ENCODE measurements at regions not wholly inside any gene's neighbourhood (a gene's known extent, or its start where the extent isn't known, plus 50 kb on each side); places are given as distances from the start of the nearest gene placed in this dataset.

DNA sequence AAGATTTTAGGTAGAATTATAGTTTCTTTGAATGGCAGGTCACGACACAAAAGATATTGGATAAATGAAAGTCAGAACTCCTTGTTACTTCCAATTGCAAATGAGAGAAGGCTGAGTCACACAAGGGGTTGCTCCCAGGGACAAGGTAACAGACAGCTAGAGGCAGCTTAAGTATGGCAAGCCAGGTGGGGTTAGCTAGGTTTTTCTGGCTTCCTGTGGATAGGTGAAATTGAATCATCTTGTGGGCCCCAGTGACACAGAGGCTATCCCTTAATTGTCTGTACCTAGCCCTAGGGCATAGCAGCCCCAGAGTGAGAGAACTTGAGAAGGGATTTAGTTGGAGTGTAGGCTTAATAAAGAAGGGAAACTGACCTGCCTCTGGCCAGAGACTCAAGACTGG lies 407.7 kb upstream of the SLC8A1 start:
- TF ChIP-seq, protein P1, sequence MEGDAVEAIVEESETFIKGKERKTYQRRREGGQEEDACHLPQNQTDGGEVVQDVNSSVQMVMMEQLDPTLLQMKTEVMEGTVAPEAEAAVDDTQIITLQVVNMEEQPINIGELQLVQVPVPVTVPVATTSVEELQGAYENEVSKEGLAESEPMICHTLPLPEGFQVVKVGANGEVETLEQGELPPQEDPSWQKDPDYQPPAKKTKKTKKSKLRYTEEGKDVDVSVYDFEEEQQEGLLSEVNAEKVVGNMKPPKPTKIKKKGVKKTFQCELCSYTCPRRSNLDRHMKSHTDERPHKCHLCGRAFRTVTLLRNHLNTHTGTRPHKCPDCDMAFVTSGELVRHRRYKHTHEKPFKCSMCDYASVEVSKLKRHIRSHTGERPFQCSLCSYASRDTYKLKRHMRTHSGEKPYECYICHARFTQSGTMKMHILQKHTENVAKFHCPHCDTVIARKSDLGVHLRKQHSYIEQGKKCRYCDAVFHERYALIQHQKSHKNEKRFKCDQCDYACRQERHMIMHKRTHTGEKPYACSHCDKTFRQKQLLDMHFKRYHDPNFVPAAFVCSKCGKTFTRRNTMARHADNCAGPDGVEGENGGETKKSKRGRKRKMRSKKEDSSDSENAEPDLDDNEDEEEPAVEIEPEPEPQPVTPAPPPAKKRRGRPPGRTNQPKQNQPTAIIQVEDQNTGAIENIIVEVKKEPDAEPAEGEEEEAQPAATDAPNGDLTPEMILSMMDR (conservative IDR thresholded peaks at IDR 0.05; ENCODE audit: low read depth, low read length) = no peak
- no peak overlapping the region for H3K27ac ChIP-seq
- no peak overlapping the region for H3K4me2 ChIP-seq
- H3K79me2 ChIP-seq (ENCODE audit: insufficient read depth, low read depth) = no peaks in the 10 kb centered on the region
- H3K4me1 ChIP-seq (ENCODE audit: low read depth, poor library complexity, severe bottlenecking) = no peaks in the 10 kb centered on the region
- no peak overlapping the region for H2AFZ ChIP-seq (ENCODE audit: low read depth)
- no peaks in the 10 kb centered on the region for H3K36me3 ChIP-seq (ENCODE audit: insufficient read depth)
- no peak overlapping the region for H3K4me3 ChIP-seq (IDR thresholded peaks at IDR 0.05; ENCODE audit: insufficient read depth, low read depth, low read length)
- no peak overlapping the region for H3K9ac ChIP-seq
- H3K27me3 ChIP-seq (ENCODE audit: insufficient read depth, low read depth) = no peaks in the 10 kb centered on the region
- no peaks in the 10 kb centered on the region for H4K20me1 ChIP-seq (ENCODE audit: insufficient read depth)

DNA sequence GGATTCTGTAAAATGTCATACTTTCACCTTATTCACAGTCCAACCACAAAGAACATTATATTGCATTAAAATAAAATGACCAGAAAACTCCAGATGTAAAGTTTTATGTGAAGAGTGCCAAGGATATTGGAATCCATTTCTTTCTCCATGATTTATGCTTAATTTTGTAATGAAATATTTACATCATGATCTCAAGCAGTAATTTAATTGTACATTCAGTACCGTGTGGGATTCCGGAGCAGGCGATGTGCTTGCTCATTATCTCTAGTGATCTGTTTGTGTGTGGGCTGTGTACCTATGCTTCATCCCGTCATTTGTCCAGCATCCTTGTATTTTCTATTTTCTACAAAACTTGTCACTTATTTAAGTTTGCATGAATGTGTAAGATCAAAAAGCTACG lies 415.9 kb upstream of the SLC8A1 start:
- TF ChIP-seq, protein P1 (conservative IDR thresholded peaks at IDR 0.05; ENCODE audit: low read depth, low read length) = no peak
- Histone ChIP-seq H2AFZ (ENCODE audit: low read depth) (no peak overlapping the region), H3K4me3 (IDR thresholded peaks at IDR 0.05; ENCODE audit: insufficient read depth, low read depth, low read length) (no peak overlapping the region), H3K4me2 (no peak overlapping the region), H3K27me3 (ENCODE audit: insufficient read depth, low read depth) (no peaks in the 10 kb centered on the region), H3K27ac (no peak overlapping the region), H3K79me2 (ENCODE audit: insufficient read depth, low read depth) (no peaks in the 10 kb centered on the region), H3K4me1 (ENCODE audit: low read depth, poor library complexity, severe bottlenecking) (no peaks in the 10 kb centered on the region), H3K36me3 (ENCODE audit: insufficient read depth) (no peaks in the 10 kb centered on the region), H4K20me1 (ENCODE audit: insufficient read depth) (no peaks in the 10 kb centered on the region), H3K9ac (no peak overlapping the region)

DNA sequence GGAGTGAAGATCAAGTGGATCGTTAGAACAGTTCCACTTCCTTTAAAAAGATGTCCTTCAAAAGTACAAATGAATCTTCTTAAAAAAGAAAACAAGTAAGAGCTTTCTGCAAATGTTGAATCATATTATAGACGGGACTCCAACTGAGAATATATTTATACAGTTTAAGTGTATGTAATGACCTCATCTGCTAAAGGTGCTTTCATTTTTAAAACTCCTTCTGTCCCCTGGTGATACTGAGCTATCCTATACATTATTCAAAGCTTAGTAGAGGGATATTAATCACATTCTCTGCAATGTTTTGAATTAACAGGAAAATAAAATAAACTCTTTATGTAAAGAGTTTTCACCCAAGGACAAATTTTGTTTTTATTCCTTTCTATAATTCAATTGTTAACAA lies 420.7 kb upstream of the SLC8A1 start:
- TF ChIP-seq, protein P1 (conservative IDR thresholded peaks at IDR 0.05; ENCODE audit: low read depth, low read length) = no peak
- Histone ChIP-seq H3K79me2 (ENCODE audit: insufficient read depth, low read depth) (no peaks in the 10 kb centered on the region), H3K4me2 (no peak overlapping the region), H2AFZ (ENCODE audit: low read depth) (no peak overlapping the region), H4K20me1 (ENCODE audit: insufficient read depth) (no peaks in the 10 kb centered on the region), H3K9ac (no peak overlapping the region), H3K4me1 (ENCODE audit: low read depth, poor library complexity, severe bottlenecking) (no peaks in the 10 kb centered on the region), H3K27ac (no peak overlapping the region), H3K36me3 (ENCODE audit: insufficient read depth) (no peaks in the 10 kb centered on the region), H3K27me3 (ENCODE audit: insufficient read depth, low read depth) (no peaks in the 10 kb centered on the region), H3K4me3 (IDR thresholded peaks at IDR 0.05; ENCODE audit: insufficient read depth, low read depth, low read length) (no peak overlapping the region)

DNA sequence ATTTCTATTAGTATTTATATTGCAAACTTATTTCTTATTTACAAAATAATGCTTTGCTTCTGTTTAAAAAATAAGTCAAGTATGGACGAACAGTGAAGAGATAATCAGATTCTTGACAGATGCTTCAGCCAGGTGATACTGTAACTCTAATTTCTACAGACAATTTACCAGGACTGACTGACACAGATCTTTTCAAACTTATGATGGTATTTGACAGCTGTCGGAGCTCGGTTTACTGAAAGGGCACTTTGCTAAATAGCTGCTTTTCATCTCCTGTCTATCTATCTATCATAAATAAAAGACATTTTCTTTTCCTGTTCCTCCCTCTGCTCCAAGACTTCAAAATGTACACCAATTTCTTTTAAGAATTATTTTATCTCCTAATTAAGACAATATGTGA lies 422.5 kb upstream of the SLC8A1 start:
- Histone ChIP-seq H3K4me3 (IDR thresholded peaks at IDR 0.05; ENCODE audit: insufficient read depth, low read depth, low read length) (no peak overlapping the region), H3K27ac (no peak overlapping the region), H3K9ac (no peak overlapping the region), H3K36me3 (ENCODE audit: insufficient read depth) (no peaks in the 10 kb centered on the region), H3K4me2 (no peak overlapping the region), H4K20me1 (ENCODE audit: insufficient read depth) (no peaks in the 10 kb centered on the region), H3K79me2 (ENCODE audit: insufficient read depth, low read depth) (no peaks in the 10 kb centered on the region), H3K4me1 (ENCODE audit: low read depth, poor library complexity, severe bottlenecking) (no peaks in the 10 kb centered on the region), H2AFZ (ENCODE audit: low read depth) (no peak overlapping the region), H3K27me3 (ENCODE audit: insufficient read depth, low read depth) (no peaks in the 10 kb centered on the region)
- TF ChIP-seq, protein P1 (conservative IDR thresholded peaks at IDR 0.05; ENCODE audit: low read depth, low read length) = no peak
